Head of caudate nucleus (tissue), 42 donors: ENCODE measurements at regions not wholly inside any gene's neighbourhood (a gene's known extent, or its start where the extent isn't known, plus 50 kb on each side); places are given as distances from the start of the nearest gene placed in this dataset.
"Not testable (repeated sequence)": the region's sequence is repeated elsewhere in the genome, so short reads cannot be mapped to it uniquely, and the experiment has no call there.

Experiments used
- DNase-seq, 42 donors: peaks; one replicate each; pipeline versions ENCODE4 v3.0.0 to v3.0.0-alpha.2; 2020 to 2021; ENCODE audit warnings: mixed read lengths in 7 of 42
- intact Hi-C: fragments of 100-400 bp; cut with DNase I; formaldehyde crosslinking; loops from one replicate; pipeline ENCODE4 v1.15.0; 2022

- DNase-seq: peak in 34 of 42 donors; percentile 3 to 57 (median 30)
- intact Hi-C loops: no loop called here
Observed at GRCh38 chr5:96226941-96227552, 206.0 kb downstream of the PCSK1 start.

GRCh38 chr5:96222129-96222528 is 210.9 kb downstream of the PCSK1 start:
- intact Hi-C loops: no loop called here
- no peak for DNase-seq

GRCh38 chr5:96220610-96221390 is 212.2 kb downstream of the PCSK1 start:
- no peak for DNase-seq
- intact Hi-C loops: no loop called here

- intact Hi-C loops: no loop called here
- DNase-seq: no peak
Observed at GRCh38 chr5:96219580-96220281, 213.3 kb downstream of the PCSK1 start.

GRCh38 chr5:96218653-96219052 is 214.4 kb downstream of the PCSK1 start:
- no peak for DNase-seq
- intact Hi-C loops: no loop called here

- no peak for DNase-seq
- intact Hi-C loops: no loop called here
Observed at GRCh38 chr5:96214442-96215197, 218.4 kb downstream of the PCSK1 start.

- intact Hi-C loops: no loop called here
- no peak for DNase-seq
Observed at GRCh38 chr5:96209829-96210228, 223.2 kb downstream of the PCSK1 start.

- intact Hi-C loops: no loop called here
- no peak for DNase-seq
Observed at GRCh38 chr5:96207420-96207819, 225.6 kb downstream of the PCSK1 start.

- intact Hi-C loops: no loop called here
- DNase-seq: no peak
Observed at GRCh38 chr5:96203761-96204160, 229.3 kb downstream of the PCSK1 start.

- intact Hi-C loops: no loop called here
- no peak for DNase-seq
Observed at GRCh38 chr5:96201503-96201902, 231.5 kb downstream of the PCSK1 start.

- DNase-seq: no peak
- intact Hi-C loops: no loop called here
Observed at GRCh38 chr5:96200641-96201040, 232.4 kb downstream of the PCSK1 start.

- no peak for DNase-seq
- intact Hi-C loops: no loop called here
Observed at GRCh38 chr5:96199713-96200183, 233.3 kb downstream of the PCSK1 start.

- intact Hi-C loops: no loop called here
- DNase-seq: no peak
Observed at GRCh38 chr5:96198356-96199058, 234.5 kb downstream of the PCSK1 start.

- intact Hi-C loops, DNase-seq: not testable (repeated sequence)
Observed at GRCh38 chr5:96197767-96198166, 235.3 kb downstream of the PCSK1 start.

- intact Hi-C loops: no loop called here
- no peak for DNase-seq
Observed at GRCh38 chr5:96197347-96197746, 235.7 kb upstream of the ELL2 start.

- intact Hi-C loops: no loop called here
- no peak for DNase-seq
Observed at GRCh38 chr5:96196890-96197289, 235.2 kb upstream of the ELL2 start.

- intact Hi-C loops: no loop called here
Observed at GRCh38 chr5:96196407-96196806, 234.8 kb upstream of the ELL2 start.

GRCh38 chr5:96195123-96195522 is 233.5 kb upstream of the ELL2 start:
- intact Hi-C loops: no loop called here
- DNase-seq: no peak

More at GRCh38 chr5:96196407-96196806, 234.8 kb upstream of the ELL2 start:
- no peak for DNase-seq

- intact Hi-C loops: no loop called here
- DNase-seq: no peak
Observed at GRCh38 chr5:96194593-96194992, 232.9 kb upstream of the ELL2 start.
